ENCODE measurements at regions not wholly inside any gene's neighbourhood (a gene's known extent, or its start where the extent isn't known, plus 50 kb on each side); places are given as distances from the start of the nearest gene placed in this dataset.

GRCh38 chr12:19010726-19011125 is 118.8 kb upstream of the PLEKHA5 start:
- DNase-seq (ENCODE audit: low spot score) (no peak), FAIRE-seq (no peak)

DNA sequence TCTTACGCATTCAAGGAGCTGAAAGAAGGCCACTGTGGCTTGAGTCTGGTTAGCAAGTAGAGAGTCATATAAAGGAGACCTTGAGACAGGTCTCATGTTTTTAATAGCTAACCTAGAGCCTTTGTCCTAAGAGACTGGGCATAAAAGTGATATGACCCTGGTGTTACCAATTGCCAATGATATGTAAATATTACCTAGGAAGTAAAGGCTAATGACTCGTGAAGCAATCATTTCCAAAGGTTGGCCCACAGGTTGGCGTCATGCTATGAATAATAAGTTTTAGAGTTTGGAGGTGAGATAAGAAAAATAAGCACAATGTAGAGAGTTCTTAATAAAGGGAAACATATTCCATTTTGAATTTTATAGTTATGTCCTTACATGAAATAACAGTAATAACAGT is 116.6 kb upstream of the PLEKHA5 start:
- peak; percentile 32 for DNase-seq (ENCODE audit: low spot score)
- FAIRE-seq = peak; percentile 68

- FAIRE-seq = no peak
- no peak for DNase-seq (ENCODE audit: low spot score)
Measured at GRCh38 chr12:19014240-19014639, 115.3 kb upstream of the PLEKHA5 start.

GRCh38 chr12:19015285-19015684 is 114.2 kb upstream of the PLEKHA5 start:
- FAIRE-seq (no peak), DNase-seq (ENCODE audit: low spot score) (no peak)

- FAIRE-seq (peak; percentile 82), DNase-seq (ENCODE audit: low spot score) (peak; percentile 59)
Measured at GRCh38 chr12:19018302-19018970, 111.1 kb upstream of the PLEKHA5 start.

GRCh38 chr12:19021240-19021639 is 108.3 kb upstream of the PLEKHA5 start:
- DNase-seq (ENCODE audit: low spot score) (no peak), FAIRE-seq (no peak)

- DNase-seq (ENCODE audit: low spot score) = peak; percentile 73
- FAIRE-seq = peak; percentile 92
Measured at GRCh38 chr12:19021646-19022045, 107.9 kb upstream of the PLEKHA5 start.

DNA sequence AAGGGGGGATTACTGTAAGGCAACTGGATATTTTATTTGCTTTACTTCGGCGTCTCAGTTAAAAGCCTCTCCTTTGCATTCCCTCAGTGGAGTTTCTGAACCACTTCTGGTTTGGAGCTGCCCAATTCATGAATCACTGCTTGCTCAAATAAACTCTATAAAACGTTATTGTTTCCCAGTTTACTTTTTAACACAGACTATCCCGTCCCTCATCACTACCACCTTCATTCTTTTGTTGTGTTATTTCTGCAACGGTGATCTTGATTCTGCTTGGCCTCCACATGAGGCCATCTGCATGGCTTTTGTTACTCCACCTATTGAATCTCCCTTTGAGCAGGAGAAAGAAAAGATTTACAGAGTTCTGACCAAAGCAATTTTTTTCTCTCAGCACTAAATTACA is 104.0 kb upstream of the PLEKHA5 start:
- FAIRE-seq = peak; percentile 50
- DNase-seq (ENCODE audit: low spot score) = peak; percentile 27

GRCh38 chr12:19026034-19026433 is 103.5 kb upstream of the PLEKHA5 start:
- FAIRE-seq (no peak), DNase-seq (ENCODE audit: low spot score) (no peak)

- FAIRE-seq (no peak), DNase-seq (ENCODE audit: low spot score) (no peak)
Measured at GRCh38 chr12:19026614-19027488, 102.7 kb upstream of the PLEKHA5 start.

DNA sequence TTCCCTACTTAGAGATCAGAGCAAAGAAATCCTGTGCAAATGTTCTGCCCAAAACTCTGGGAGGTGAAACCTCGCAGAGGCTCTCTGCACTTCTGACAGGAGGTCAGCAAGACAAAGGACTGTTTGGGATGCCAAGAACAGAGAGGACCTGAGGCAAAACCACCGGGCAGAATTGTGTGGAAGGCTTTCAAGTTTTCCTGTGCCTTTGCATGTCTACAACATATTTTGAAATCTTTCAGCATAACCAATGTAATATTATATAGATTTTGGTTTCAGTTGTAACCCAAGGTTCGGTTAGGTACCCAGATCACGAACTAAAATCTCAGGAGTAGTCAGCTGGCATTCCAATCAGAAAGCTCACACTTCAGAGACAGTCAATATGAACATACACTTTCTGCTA is 99.4 kb upstream of the PLEKHA5 start:
- FAIRE-seq (no peak), DNase-seq (ENCODE audit: low spot score) (no peak)

DNA sequence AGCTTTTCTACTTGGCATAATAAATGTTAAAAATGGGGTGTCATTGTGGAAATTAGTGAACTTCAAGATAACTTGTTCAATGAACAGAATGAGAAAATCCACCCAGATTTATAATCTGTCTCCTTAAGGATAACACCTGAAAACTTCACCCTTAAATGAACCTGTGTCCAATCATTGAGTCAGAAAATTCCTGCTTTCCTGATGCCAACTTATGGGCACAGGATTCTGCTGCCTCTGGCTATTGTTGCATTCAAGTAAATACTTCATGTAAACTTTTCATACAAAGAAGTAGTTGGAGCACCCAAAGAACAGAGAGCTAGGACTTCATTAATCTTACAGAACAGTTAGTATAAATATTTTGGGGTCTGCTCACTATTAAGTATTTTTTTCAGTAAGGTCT is 98.9 kb upstream of the PLEKHA5 start:
- DNase-seq (ENCODE audit: low spot score) (no peak), FAIRE-seq (no peak)

DNA sequence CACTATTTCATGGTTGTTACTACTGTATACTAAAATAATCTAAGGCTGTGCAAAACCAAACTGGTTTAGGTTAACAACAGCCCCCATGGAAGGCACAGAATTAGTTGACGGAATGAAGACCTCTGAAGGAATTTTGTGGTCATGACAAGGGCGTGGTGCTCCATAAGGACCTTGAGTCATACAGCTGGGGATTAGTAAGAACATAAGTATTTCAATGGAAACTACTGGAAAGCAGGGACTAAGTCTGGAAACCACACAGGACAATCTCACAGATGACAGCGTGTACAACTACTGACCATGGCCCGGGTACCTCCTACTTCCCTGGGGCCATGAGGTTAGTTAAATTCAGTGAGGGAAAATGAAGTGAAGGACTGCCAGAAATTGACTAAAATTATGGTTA is 98.5 kb upstream of the PLEKHA5 start:
- FAIRE-seq (peak; percentile 96), DNase-seq (ENCODE audit: low spot score) (peak; percentile 94)

DNA sequence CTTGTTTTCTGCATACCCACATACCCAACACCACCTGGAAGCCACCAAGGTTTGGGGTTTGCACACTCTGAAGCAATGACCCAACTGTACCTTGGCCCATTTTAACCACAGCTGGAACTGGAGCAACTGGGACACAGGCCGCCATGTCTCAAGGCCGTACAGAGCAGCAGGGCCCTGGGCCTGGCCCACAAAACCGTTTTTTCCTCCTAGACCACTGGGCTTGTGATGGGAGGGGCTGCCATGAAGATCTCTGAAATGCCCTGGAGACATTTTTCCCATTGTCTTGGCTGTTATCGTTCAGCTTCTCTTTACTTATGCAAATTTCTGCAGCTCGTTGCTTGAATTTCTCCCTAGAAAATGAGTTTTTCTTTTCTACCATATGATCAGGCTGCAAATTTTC is 96.7 kb upstream of the PLEKHA5 start:
- DNase-seq (ENCODE audit: low spot score) (no peak), FAIRE-seq (no peak)

- DNase-seq (ENCODE audit: low spot score) = no peak
- no peak for FAIRE-seq
Measured at GRCh38 chr12:19033244-19033643, 96.3 kb upstream of the PLEKHA5 start.

DNA sequence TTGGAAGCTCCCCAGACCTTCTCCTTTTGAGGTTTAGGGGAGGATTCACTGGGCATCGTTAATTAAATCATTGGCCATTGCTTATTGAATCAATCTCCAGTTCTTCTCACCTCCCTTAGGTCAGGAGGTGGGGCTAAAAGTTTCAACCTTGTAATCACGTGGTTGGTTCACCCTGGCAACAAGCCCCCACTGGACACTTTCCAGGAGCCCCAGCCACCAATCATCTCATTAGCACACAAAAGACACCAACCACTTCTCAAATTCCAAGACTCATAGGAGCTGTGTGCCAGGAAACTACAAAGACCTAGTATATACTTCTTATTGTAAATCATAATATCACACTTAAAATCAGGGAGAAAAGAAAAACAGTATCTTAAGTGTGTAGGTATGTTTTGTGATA is 94.6 kb upstream of the PLEKHA5 start:
- DNase-seq (ENCODE audit: low spot score) = no peak
- FAIRE-seq = no peak

DNA sequence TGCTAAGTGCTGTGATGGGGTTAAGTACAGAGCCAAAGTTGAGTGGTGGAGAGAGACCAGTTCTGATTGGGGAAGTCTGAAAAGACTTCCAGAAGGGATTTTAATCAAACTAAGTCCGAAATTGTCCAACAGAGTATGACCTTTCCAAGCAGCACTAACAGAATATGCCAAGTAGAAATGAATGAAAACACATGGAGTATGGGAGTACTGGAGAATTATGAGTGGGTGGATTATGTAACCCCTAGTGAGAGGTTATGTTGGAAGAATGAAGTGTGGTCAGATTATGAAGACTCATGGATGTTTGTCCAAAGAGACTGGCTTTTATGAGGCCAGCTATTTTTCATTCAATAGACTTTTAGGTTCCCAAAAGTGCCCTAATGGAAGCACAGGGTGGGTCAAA is 94.0 kb upstream of the PLEKHA5 start:
- no peak for DNase-seq (ENCODE audit: low spot score)
- no peak for FAIRE-seq

DNA sequence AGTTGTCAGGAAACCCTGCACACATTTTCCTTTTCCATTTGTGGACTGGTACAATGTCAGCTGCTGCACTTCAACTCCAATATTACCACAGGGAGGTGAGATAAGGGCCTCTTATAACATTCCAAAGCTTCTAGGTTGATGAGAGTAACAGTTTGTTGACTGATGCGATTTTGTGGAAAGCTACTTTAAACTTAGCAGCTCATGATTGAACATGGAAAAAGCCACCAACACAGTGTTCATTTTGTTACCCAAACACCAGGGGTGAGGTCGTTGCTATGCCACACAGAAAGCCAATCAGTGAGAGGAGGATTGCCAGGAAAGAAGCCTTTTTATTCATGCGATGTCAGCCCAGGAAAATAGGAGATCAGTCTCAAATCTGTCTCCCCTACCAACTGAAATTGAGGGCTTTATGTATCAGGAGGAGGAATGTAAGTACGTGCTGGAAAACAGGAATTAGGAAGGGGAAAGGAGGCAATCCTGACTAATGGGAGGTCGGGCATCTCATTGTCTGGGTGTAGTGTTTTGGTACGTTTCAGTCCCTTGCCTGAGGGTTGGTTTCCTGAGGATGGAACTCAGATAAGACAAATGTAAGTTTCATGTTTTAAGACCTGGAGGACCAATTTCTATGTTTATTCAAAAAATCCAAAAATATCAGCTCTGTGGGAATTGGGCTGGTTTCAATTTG is 92.7 kb upstream of the PLEKHA5 start:
- no peak for FAIRE-seq
- DNase-seq (ENCODE audit: low spot score) = no peak

DNA sequence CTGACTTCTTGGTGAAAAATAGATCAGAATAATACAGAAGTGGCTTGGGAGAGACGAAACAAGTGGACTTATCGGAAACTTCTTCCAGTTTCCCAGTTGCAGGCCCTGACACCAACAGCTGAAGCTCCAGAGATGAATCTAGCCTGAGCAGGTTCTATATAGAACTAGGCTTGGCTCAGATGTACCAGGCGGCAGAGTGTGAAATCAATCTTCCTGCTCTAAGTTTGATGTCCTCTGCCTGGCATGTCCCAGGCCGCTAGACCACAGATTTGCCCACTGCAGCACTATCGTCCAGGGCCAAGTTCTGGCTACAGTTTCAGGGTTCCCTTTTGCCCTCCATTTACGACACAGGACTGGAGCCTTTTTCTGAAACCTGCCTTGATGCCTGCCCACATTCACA is 91.3 kb upstream of the PLEKHA5 start:
- no peak for DNase-seq (ENCODE audit: low spot score)
- FAIRE-seq = no peak

GRCh38 chr12:19039515-19039914 is 90.0 kb upstream of the PLEKHA5 start:
- DNase-seq (ENCODE audit: low spot score) = no peak
- no peak for FAIRE-seq

DNA sequence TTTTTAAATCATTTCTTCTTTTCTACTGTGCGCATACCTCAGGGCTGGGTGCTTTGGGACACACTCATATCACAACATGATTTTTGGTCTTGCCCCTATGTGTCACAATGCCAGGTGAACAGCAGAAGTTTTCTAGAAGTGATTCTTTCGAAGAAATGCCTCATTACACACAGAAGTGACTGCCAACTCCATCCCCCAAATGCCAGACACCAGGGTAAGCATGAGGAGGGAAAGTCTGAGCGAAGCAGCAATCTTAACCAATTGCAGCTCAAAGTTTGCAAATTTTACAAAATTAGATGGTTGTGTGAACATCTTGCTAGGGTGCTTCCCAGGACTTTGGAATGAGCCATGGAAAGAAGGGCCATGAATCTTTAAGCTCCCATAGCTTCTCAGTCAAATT is 87.3 kb upstream of the PLEKHA5 start:
- no peak for FAIRE-seq

DNA sequence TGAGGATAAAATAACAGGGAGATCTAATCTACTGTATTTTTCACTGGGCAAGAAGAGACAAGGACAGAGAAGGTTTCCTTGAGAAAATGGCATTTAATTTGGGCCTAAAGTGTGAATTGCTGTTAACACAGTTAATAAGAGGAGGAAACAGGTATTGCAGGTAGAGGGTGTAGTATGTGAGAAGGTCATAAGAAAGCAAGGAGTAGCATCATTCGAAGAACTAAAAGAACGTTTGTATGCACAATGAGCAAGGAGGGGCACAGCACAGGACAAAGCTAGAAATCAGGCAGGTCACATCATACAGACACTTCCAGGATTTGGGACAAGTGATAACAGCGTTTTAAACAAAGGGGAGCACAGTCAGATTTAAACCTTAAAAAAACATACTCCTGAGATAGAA is 85.1 kb upstream of the PLEKHA5 start:
- DNase-seq (ENCODE audit: low spot score) (no peak), FAIRE-seq (no peak)

More for the DNA sequence above, 87.3 kb upstream of the PLEKHA5 start:
- no peak for DNase-seq (ENCODE audit: low spot score)

Measured in RCC 7860 (cell line).